Motor neuron (in vitro differentiated cells): ENCODE measurements at regions not wholly inside any gene's neighbourhood (a gene's known extent, or its start where the extent isn't known, plus 50 kb on each side); places are given as distances from the start of the nearest gene placed in this dataset.
A peak's percentile ranks its signal among the peaks of the same experiment; 100 is the strongest.
"Not testable (repeated sequence)": the region's sequence is repeated elsewhere in the genome, so short reads cannot be mapped to it uniquely, and the experiment has no call there.

ENCODE experiments used
- ATAC-seq, 8 experiments: fragments of 200-7000 bp; cut with Tn5 transposase; replicated peaks in 6 of 8; 2 replicates each; pipeline ENCODE4 v1.8.0; 2021; ENCODE audit warnings: mild to moderate bottlenecking in 8 of 8, moderate library complexity in 8 of 8
- H3K27ac ChIP-seq, 2 donors: fragments of 250-450 bp; sonication (Bioruptor Pico); 2 replicates each; pipeline ENCODE4 v1.9.0; 2021; ENCODE audit warnings: antibody characterized with exemption in 2 of 2, mild to moderate bottlenecking in 2 of 2, moderate library complexity in 1 of 2
- H3K4me1 ChIP-seq, 2 donors: fragments of 250-450 bp; sonication (Bioruptor Pico); replicated peaks in 1 of 2; 2 replicates each; pipeline ENCODE4 v1.6.1; 2021; ENCODE audit warnings: antibody characterized with exemption in 2 of 2, mild to moderate bottlenecking in 2 of 2, moderate library complexity in 1 of 2
- H3K4me3 ChIP-seq, 5 donors: fragments of 250-450 bp; sonication (Bioruptor Pico); 2 replicates each; pipeline ENCODE4 v1.9.0; 2021; ENCODE audit warnings: antibody characterized with exemption in 5 of 5, mild to moderate bottlenecking in 5 of 5, moderate library complexity in 4 of 5
- WGBS, 10 experiments: fragments of 450-650 bp; shearing (Covaris generic); methylation state at CpG; one replicate each; pipeline ENCODE4 v1.0.0; 2022; 5-methylcytosine and 5-hydroxymethylcytosine counted together
- in situ Hi-C, 9 experiments: fragments of 400-800 bp; cut with MboI; loops; one replicate each; pipeline ENCODE4 v1.15.0; 2021; ENCODE audit warnings: low sequenced_read_pairs in 9 of 9, low pct_unique_long_range_greater_than_20kb in 2 of 9; ENCODE audit not compliant: unreplicated experiment in 9 of 9

DNA sequence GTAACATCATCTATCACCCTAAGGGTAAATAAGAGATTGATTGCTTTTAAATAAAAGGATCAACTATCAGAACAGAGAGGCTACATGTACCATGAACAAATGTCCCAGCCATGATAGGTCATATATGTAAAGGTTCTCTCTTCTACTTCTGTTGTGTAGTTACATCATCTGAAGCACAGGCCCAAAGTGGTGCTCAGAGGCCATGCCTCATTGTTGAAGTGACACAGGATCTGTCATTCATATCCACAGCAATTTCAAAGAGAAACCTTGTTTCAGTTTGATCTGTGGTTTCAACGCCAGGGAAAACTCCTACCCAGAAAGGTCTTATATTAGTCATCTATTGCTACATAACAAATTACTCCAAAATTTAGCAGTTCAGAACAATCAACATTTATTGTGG lies 269.2 kb upstream of the MAOA start:
- H3K4me3 ChIP-seq: no peak overlapping the region
- WGBS, 10 experiments: 0 to 100% methylated on average over 1 of the region's 1 CpG; no CpG with 5 or more reads in 8 of the 10 experiments
- no peak overlapping the region for H3K27ac ChIP-seq
- peak in 1 of 8 experiments; percentile 51 for ATAC-seq
- in situ Hi-C loops: no loop called here
- H3K4me1 ChIP-seq: no peaks in the 10 kb centered on the region

- Histone ChIP-seq H3K4me3 (no peak overlapping the region), H3K27ac (no peak overlapping the region), H3K4me1 (no peaks in the 10 kb centered on the region)
- no peak for ATAC-seq
- in situ Hi-C loops: no loop called here
- WGBS, 10 experiments: 0 to 83% (median 78%) methylated on average over 1 of the region's 1 CpG; no CpG with 5 or more reads in 7 of the 10 experiments
These were observed 250.9 kb upstream of the MAOA start for GRCh38 chrX:43405191-43405590.

- H3K27ac ChIP-seq: no peak overlapping the region
- peaks cover 0 to 2% of the 10 kb centered on the region in 2 donors for H3K4me1 ChIP-seq
- no peak for ATAC-seq
- H3K4me3 ChIP-seq: no peak overlapping the region
- in situ Hi-C loops: no loop called here
These were observed 232.2 kb upstream of the MAOA start for GRCh38 chrX:43423876-43424275.

- no peaks in the 10 kb centered on the region for H3K4me1 ChIP-seq
- H3K27ac ChIP-seq: no peak overlapping the region
- no peak overlapping the region for H3K4me3 ChIP-seq
- WGBS, 10 experiments: 0 to 86% (median 30%) methylated on average over 1 to 2 of the region's 2 CpGs; no CpG with 5 or more reads in 6 of the 10 experiments
- peak in 2 of 8 experiments; percentile 89 to 92 for ATAC-seq
- in situ Hi-C loops: no loop called here
These were observed 219.6 kb upstream of the MAOA start for GRCh38 chrX:43436517-43436916.

DNA sequence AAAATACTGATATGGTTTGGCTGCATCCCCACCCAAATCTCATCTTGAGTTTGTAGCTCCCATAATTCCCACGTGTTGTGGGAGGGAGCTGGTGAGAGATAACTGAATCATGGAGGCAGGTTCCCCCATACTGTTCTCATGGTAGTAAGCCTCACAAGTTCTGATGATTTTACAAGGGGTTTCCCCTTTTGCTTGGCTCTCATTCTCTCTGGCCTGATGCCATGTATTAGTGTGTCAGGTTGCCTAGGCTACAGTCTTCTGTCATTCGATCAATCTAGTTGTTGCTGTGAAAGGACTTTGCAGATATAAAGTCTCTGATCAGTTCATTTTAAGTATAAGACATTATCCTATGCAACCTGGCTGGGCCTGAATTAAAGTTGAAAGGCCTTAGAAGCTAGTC lies 209.3 kb upstream of the MAOA start:
- 6 to 83% (median 50%) methylated on average over 1 to 2 of the region's 2 CpGs; no CpG with 5 or more reads in 4 of the 10 experiments for WGBS, 10 experiments
- in situ Hi-C loops: no loop called here
- no peak for ATAC-seq

DNA sequence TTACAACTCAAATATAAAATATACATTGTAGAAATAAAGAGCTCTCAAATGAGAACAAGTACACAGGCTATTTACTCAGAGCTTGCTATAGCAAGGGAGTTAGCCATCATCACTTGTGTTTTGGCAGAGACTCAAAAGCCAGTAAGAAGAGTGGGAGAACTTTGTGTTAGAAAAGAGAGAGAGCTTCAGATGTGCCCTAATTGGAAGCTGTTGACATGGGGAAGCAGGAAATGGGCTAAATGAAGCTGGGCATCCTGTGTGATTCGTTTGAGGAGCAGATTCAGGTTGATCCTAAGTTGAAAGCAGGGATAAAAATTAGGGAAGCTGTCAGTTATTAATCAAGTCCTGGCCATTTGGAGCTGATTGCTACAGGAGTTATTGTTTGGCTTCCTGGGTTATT lies 207.4 kb upstream of the MAOA start:
- WGBS, 10 experiments: 44 to 57% methylated on average over 1 of the region's 1 CpG; no CpG with 5 or more reads in 8 of the 10 experiments
- no peaks in the 10 kb centered on the region for H3K4me1 ChIP-seq
- ATAC-seq: no peak
- in situ Hi-C loops: no loop called here
- H3K4me3 ChIP-seq: no peak overlapping the region
- H3K27ac ChIP-seq: no peak overlapping the region

More for the DNA sequence above, 209.3 kb upstream of the MAOA start:
- Histone ChIP-seq H3K27ac (no peak overlapping the region), H3K4me1 (no peaks in the 10 kb centered on the region), H3K4me3 (no peak overlapping the region)

DNA sequence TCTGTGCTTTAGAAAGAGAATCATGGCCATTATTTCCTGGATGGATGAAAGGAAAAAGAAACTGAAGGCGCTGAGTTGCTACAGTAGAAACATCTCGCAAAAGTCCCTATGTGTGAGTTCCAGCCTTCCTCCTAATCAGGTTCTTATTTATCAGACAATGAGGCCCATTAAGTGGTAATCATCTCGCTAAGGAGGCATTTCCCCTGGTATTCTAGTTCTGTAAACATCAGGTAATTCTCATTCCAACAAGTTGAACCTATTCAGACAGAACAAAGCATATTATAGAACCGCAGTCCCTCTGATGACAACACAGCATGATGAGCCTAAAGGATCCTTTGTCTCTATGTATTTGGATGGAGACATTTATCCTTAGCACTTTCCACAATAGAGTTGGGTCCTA lies 205.7 kb upstream of the MAOA start:
- in situ Hi-C loops: no loop called here

GRCh38 chrX:43451976-43452686 lies 204.0 kb upstream of the MAOA start:
- in situ Hi-C loops, H3K4me3 ChIP-seq, ATAC-seq, H3K4me1 ChIP-seq, H3K27ac ChIP-seq: not testable (repeated sequence)
- 94 to 100% methylated on average over 1 to 2 of the region's 4 CpGs; no CpG with 5 or more reads in 8 of the 10 experiments for WGBS, 10 experiments

More for the DNA sequence above, 205.7 kb upstream of the MAOA start:
- 23 to 83% (median 60%) methylated on average over 1 to 4 of the region's 4 CpGs; no CpG with 5 or more reads in 7 of the 10 experiments for WGBS, 10 experiments
- Histone ChIP-seq H3K27ac (no peak overlapping the region), H3K4me3 (no peak overlapping the region), H3K4me1 (no peaks in the 10 kb centered on the region)
- no peak for ATAC-seq

DNA sequence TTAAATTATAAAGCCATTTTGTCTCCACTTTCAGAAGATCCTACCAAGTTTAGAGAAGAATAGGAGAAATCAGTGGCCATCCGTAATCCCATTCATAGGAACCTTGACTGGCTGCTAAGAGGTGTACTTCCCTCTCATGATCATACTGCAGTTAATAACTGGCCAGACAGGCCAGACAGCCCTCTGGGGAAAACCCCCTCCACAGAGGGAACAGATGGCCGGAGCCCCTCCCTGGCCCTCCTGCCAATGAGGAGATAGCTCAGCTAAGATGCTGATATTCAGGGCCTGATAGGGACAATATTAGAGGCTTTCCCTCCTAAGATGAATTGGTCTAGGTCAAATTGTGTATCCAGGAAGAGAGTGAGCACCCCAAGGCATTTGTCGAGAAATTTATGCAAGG lies 200.0 kb upstream of the MAOA start:
- Histone ChIP-seq H3K27ac (no peak overlapping the region), H3K4me1 (no peaks in the 10 kb centered on the region), H3K4me3 (no peak overlapping the region)
- peak in 5 of 8 experiments; percentile 30 to 100 (median 97) for ATAC-seq
- in situ Hi-C loops: no loop called here
- 0 to 77% (median 67%) methylated on average over 1 to 3 of the region's 3 CpGs; no CpG with 5 or more reads in 7 of the 10 experiments for WGBS, 10 experiments

- no peak overlapping the region for H3K27ac ChIP-seq
- in situ Hi-C loops: no loop called here
- no peak overlapping the region for H3K4me3 ChIP-seq
- ATAC-seq: no peak
- WGBS, 10 experiments: no CpG with 5 or more reads among the region's 2 CpGs
- no peaks in the 10 kb centered on the region for H3K4me1 ChIP-seq
These were observed 199.2 kb upstream of the MAOA start for GRCh38 chrX:43456906-43457305.

DNA sequence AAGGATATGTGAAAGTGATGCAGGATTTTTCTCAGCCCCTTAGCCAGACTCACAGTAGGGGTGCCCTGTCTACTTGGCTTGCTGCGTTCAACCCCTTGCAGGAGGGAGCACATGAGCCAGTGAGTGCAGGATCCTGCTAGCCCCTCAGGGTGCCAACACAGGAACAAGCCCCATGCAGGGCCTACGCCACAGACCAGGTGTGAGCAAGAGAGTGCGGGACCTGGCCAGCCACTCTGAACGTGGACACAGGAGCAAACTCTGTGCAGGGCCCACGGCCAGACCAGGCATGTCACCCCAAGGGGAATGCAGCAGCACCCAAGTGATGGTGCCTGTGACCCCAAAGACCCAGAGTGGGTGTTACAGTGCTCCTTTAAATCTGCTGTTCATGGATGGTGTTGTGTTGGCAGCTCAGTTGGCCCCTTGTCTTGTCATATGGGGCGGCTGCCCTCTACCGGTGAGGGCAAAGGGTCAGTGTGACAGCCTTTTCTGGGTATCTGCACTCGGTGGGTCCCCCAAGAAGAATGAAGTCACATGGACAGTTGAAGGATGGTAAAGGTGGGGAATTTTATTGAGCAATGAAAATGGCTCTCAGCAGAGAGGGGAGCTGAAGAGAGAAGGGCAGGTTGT lies 188.4 kb upstream of the MAOA start:
- in situ Hi-C loops: no loop called here
- no peak for ATAC-seq
- Histone ChIP-seq H3K27ac (no peak overlapping the region), H3K4me3 (no peak overlapping the region), H3K4me1 (no peaks in the 10 kb centered on the region)
- WGBS, 10 experiments: 0 to 89% methylated on average over 1 to 3 of the region's 8 CpGs; no CpG with 5 or more reads in 8 of the 10 experiments

GRCh38 chrX:43469391-43470054 lies 186.6 kb upstream of the MAOA start:
- Histone ChIP-seq H3K27ac (no peak overlapping the region), H3K4me1 (no peaks in the 10 kb centered on the region), H3K4me3 (no peak overlapping the region)
- ATAC-seq: no peak
- in situ Hi-C loops: no loop called here
- WGBS, 10 experiments: 6 to 100% (median 40%) methylated on average over 1 to 2 of the region's 2 CpGs; no CpG with 5 or more reads in 3 of the 10 experiments

GRCh38 chrX:43474321-43474720 lies 181.8 kb upstream of the MAOA start:
- H3K27ac ChIP-seq: no peak overlapping the region
- peak in 2 of 8 experiments; percentile 38 to 54 for ATAC-seq
- in situ Hi-C loops: no loop called here
- 56% methylated on average over 1 of the region's 2 CpGs; no CpG with 5 or more reads in 9 of the 10 experiments for WGBS, 10 experiments
- H3K4me3 ChIP-seq: no peak overlapping the region
- H3K4me1 ChIP-seq: no peaks in the 10 kb centered on the region
